GM21390 (cell line): ENCODE measurements at regions not wholly inside any gene's neighbourhood (a gene's known extent, or its start where the extent isn't known, plus 50 kb on each side); places are given as distances from the start of the nearest gene placed in this dataset.
"Not testable (repeated sequence)": the region's sequence is repeated elsewhere in the genome, so short reads cannot be mapped to it uniquely, and the experiment has no call there.

Source experiments
- ATAC-seq: cut with Tn5 transposase; IDR thresholded peaks from one replicate; pipeline ENCODE4 v1.9.1; 2021; ENCODE audit not compliant: unreplicated experiment

DNA sequence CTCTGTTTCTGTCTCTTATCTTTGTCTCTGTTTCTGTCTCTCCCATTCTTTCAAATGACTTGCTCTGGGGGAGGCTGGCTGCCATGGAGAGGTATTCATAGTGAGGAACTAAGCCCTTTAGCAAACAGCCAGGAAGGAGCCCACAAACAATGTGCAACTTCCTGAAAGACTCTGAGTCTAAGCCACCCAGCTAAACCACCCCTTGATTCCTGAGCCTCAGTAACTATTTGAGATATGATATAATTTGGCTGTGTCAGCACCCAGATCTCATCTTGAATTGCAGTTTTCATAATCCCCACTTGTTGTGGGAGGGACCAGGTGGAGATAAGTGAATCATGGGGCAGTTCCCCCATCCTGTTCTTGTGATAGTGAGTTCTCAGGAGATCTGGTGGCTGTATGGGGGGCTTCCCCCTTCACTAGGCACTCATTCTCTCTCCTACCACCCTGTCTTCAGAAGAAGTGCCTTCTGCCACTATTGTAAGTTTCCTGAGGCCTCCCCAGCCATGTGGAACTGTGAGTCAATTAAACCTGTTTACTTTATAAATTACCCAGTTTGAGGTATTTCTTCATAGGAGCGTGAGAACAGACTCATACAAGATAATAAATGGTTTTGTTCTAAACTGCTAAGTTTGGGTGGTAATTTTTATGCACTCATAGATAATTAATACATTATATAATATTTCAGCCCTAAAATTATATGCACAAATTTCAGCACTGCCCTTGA is 121.2 kb upstream of the FOXP2 start:
- ATAC-seq = no peak

- ATAC-seq = no peak
These were observed 134.7 kb upstream of the FOXP2 start for GRCh38 chr7:114279901-114280300.

DNA sequence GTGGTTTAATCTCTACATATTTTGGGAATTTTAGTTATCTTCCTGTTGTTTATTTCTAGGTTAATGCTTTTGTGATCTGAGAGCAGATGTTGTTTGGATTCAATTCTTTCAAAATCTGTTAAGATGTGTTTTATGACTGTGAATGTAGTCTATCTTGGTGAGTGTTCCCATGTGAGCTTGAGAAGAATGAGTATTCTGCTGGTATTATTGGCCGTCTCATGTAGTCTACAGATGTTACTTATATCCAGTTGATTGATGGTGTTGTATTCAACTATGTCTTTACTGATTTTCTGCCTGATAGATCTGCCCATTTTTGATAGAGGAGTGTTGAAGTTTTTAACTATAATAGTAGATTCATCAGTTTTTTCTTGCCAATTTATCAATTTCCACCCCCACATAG is 141.4 kb upstream of the FOXP2 start:
- no peak for ATAC-seq

DNA sequence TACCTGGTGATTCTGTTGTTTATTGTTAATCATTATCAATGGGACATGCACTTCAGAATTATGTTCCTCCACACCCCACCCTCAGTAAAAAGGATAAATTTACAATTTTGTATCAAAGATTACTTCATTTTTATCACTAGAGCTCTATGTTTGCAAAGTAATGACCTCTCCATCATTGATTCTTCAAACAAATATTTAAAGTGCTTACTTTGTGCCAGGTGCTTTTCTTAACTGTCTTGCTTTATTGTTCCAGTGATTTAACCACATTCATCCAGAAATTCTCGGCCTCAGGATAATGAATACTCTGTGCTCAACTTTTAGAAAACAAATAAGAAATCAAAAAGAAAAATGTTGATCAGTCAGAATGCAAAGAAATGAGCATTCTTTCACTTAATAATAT is 144.9 kb upstream of the FOXP2 start:
- ATAC-seq = no peak

DNA sequence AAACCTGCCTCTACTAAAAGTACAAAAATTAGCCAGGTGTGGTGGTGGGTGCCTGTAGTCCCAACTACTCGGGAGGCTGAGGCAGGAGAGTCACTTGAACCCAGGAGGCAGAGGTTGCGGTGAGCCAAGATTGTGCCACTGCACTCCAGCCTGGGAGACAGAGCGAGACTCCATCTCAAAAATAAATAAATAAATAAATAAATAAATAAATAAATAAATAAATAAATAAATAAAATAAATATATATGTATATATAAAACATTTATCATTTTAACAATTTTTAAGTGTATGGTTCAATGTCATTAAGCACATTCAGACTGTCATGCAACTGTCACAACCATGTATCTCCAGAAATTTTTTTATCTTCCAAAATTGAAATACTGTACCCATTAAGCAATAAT is 147.1 kb upstream of the FOXP2 start:
- not testable (repeated sequence) for ATAC-seq

DNA sequence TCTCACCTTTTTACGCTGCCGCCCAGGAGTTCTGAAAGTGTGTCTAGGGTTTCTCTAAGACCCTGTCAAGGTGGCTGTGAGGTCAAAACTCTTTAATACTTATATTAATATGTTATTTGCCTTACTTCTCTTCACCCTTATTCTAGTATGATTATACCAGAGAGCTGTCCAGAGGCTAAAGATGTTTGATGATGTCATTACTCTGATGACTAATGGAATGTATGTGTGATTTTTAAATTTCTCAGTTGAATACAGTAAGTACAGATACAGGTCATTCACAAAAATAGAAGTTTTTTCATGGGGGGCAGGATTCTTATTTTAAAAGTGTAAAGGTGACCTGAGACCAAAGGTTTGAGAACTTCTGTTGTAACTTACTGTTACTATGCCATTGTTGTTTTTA is 150.6 kb upstream of the FOXP2 start:
- no peak for ATAC-seq

DNA sequence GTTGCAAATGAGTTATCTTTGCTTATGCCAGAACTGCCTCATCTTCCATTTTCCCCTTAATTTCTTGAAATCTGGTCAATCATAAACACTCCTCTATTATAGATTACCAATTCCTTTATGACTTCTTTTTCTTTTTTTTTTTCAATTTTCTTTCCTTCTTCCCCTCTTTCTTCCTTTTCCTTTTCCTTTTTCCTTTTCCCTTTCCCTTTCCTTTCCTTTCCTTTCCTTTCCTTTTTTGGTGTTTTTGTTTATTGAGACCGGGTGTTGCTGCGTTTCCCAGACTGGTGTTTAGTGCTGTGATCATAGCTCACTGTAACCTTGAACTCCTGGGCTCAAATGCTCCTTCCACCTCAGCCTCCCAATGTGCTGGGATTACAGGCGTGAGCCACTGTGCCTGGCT is 151.4 kb upstream of the FOXP2 start:
- ATAC-seq = no peak

DNA sequence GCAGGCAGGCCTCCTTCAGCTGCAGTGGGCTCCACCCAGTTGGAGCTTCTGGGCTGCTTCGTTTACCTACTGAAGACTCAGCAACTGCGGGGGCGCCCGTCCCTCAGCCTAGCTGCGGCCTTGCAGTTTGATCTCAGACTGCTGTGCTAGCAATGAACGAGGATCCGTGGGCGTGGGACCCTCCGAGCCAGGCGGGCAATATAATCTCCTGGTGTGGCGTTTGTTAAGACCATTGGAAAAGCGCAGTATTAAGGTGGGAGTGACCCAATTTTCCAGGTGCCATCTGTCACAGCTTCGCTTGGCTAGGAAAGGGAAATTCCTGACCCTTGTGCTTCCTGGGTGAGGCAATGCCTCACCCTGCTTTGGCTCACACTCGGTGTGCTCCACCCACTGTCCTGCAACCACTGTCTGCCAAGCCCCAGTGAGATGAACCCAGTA is 159.2 kb upstream of the FOXP2 start:
- no peak for ATAC-seq

GRCh38 chr7:114243646-114244045 is 171.0 kb upstream of the FOXP2 start:
- no peak for ATAC-seq

DNA sequence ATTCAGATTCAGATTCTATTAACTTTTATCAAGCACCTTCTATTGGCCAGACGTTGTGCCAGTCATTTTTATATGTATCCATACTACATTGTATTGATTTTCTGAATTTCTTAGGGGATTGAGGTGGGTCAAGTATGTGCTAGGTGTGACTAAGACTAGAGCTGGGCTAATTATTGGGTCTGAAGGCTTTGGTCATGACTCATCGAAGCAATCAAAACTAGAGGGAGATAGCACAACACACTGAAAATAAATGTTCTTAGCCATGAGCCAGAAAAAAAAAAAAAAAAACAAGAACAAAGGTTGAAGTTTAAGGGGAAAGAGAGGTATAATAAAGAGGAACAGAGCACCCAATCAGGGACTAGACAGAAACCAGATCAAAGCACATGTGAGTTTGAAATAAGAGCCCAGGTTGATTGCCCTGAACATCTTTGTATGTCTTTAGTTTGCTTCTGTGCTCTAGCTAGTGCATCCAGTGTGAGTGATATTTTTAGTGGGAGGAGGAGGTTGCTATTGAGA is 171.6 kb upstream of the FOXP2 start:
- ATAC-seq = no peak

DNA sequence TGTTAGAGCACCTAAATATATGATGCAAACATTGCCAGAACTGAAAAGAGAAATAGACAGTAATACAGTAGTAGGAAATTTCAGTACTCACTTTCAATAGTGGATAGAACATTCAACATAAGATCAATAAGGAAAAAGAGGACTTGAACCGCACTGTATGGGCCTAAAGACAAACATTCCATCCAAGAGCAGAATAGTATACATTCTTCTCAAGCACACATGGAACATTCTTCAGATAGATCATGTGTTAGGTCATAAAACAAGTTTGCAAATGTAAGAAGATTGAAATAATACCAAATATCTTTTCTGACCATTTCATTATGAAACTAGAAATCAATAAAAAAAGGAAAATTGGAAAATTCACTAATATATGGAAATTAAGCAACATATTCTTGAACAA is 185.4 kb upstream of the FOXP2 start:
- no peak for ATAC-seq

DNA sequence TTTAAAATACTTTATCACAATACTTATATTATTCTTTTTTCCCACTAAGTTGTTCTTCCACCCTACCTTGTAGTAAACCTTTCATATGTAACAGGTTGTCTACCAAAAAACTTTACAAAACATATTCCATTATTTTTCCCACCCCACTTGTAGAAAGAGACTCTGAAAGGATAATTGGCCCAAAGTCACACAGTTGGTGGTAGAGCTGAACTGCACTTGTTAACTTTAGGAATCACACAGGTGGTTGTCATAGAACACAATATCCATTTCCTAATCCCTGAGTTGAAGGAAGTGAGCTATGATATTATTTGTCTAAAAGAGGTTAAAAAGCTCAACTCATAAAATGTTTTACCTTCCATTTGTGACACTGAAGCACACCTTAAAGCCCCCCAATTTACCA is 188.8 kb upstream of the FOXP2 start:
- ATAC-seq = no peak

- ATAC-seq = no peak
These were observed 196.3 kb upstream of the FOXP2 start for GRCh38 chr7:114218283-114218682.

- ATAC-seq = no peak
These were observed 197.4 kb upstream of the FOXP2 start for GRCh38 chr7:114217026-114217806.

DNA sequence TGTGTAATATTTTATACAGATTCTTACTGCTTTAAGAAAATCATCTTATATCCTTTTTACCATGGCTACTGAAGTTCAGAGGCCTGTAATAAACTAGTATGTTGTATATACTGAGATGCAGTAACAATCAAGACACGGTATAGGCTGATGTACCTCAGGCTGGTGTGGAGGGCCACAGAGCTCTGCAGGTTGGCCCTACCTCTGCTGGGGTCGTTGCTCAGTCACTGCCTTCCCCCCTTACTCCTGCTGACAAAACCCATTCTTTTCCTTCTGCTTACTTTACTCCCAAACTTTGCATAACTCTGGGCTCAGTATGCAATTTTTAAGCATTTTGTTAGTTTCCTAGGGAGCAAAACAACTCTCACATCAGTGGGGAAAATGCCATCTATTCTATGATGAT is 200.1 kb upstream of the FOXP2 start:
- ATAC-seq = no peak

DNA sequence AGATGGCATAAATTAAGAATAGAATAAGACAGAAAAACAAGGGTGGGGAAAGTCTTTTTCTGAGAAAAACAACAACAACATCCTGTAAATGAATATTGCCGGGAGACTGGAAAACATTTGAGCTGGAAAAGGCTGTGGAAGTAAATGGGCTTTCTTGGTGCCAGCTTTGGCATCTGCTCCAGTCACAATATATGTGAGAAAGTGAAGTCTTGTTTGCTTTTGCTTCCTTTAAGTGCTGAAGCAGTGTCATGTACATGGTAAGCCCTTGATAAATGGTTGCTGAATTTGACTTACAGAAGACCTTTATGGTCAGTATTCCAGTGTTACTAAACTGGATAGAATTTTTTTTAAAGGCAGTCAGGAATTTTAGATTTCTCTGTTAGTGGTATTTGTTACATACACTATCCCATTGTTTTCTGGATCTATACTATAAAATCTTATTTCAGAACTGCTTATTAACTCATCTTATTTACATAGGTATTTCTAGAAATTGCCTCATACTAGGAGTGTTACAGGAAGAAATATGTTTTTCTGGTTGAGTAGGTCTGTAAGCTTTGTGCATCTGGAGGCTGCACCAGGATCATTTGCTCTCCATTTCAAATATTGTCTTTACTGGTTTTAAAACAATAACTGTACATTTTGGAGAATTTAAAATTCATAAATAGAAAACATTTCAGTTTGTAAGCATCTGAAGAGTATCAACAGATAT is 201.7 kb upstream of the FOXP2 start:
- no peak for ATAC-seq

GRCh38 chr7:114209968-114210367 is 204.6 kb upstream of the FOXP2 start:
- ATAC-seq = no peak

DNA sequence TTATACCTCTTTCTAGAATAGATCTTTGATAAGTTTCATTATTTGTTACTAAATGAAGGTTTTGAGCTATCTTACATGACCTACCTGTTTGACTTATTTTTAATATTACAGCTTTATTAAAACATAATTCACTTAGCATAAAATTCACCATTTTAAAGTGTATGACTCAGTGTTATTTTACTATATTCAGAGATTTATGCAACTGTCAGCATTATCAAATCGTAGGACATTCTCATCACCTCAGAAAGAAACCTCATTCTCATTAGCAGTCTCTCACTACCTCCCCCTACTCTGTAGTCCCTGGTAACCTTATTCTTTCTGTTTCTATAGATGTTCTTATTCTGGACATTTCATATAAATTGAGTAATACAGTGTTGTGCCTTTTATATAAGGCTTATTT is 207.9 kb upstream of the FOXP2 start:
- ATAC-seq = no peak

- ATAC-seq = no peak
These were observed 218.1 kb upstream of the FOXP2 start for GRCh38 chr7:114196517-114196916.

DNA sequence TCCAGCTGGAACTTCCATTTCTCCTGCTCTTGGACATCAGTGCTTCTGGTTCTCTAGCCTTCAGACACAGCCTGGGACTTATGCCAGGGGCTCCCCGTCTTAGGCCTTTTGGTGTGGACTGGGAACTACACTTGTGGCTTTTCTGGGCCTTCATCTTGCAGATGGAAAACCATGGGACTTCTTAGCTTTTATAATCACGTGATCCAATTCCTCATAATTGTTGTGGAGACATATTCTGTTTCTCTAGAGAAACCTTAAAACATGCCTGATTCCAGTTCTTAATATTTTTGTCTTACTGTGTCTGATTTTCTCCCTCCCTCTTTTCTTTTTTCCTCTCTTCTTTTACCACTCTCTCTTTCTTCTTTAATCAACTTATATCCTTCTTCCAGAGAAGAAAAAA is 224.2 kb upstream of the FOXP2 start:
- ATAC-seq = no peak

GRCh38 chr7:114183311-114184088 is 231.1 kb upstream of the FOXP2 start:
- ATAC-seq = no peak
